ENCODE measurements at regions not wholly inside any gene's neighbourhood (a gene's known extent, or its start where the extent isn't known, plus 50 kb on each side); places are given as distances from the start of the nearest gene placed in this dataset.

DNA sequence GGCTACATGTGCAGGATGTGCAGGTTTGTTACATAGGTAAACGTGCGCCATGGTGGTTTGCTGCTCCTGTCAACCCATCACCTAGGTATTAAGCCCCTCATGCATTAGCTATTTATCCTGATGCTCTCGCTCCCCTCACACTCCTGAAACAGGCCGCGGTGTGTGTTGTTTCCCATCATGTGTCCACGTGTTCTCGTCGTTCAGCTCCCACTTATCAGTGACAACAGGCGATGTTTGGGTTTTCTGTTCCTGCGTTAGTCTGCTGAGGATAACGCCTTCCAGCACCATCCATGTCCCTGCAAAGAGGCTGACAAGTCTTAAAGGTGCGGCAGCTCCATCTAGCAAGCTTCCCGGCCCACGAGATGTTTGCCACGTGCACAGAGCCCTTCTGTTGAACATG is 175.1 kb downstream of the FOXL1 start:
- intact Hi-C loops (cut with DNase I): loop anchor here in 4 of 10 donors (10.0 kb wide), 2 partner anchors 89 to 179 kb away; partner anchors contain the start of gene FOXL1 (in 4 of the 4)
- H3K27me3 ChIP-seq: peaks cover 0 to 15% (median 0%) of the 10 kb centered on the region in 9 donors
- ATAC-seq (no peak), DNase-seq (no peak)
- peaks cover 0 to 11% (median 0%) of the 10 kb centered on the region in 12 donors for H3K4me1 ChIP-seq
- no peak for TF ChIP-seq POLR2A (IDR thresholded peaks at IDR 0.05)
- TF ChIP-seq, protein P1, sequence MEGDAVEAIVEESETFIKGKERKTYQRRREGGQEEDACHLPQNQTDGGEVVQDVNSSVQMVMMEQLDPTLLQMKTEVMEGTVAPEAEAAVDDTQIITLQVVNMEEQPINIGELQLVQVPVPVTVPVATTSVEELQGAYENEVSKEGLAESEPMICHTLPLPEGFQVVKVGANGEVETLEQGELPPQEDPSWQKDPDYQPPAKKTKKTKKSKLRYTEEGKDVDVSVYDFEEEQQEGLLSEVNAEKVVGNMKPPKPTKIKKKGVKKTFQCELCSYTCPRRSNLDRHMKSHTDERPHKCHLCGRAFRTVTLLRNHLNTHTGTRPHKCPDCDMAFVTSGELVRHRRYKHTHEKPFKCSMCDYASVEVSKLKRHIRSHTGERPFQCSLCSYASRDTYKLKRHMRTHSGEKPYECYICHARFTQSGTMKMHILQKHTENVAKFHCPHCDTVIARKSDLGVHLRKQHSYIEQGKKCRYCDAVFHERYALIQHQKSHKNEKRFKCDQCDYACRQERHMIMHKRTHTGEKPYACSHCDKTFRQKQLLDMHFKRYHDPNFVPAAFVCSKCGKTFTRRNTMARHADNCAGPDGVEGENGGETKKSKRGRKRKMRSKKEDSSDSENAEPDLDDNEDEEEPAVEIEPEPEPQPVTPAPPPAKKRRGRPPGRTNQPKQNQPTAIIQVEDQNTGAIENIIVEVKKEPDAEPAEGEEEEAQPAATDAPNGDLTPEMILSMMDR (IDR thresholded peaks at IDR 0.05): no peak
- no peak overlapping the region for H3K4me3 ChIP-seq
- H3K9me3 ChIP-seq: no peaks in the 10 kb centered on the region
- 51 to 64% (median 62%) methylated on average over 15 of the region's 15 CpGs for WGBS, 4 donors
- H3K36me3 ChIP-seq: no peaks in the 10 kb centered on the region
- H3K27ac ChIP-seq: peak overlapping the region in 1 of 12 donors; percentile 14

DNA sequence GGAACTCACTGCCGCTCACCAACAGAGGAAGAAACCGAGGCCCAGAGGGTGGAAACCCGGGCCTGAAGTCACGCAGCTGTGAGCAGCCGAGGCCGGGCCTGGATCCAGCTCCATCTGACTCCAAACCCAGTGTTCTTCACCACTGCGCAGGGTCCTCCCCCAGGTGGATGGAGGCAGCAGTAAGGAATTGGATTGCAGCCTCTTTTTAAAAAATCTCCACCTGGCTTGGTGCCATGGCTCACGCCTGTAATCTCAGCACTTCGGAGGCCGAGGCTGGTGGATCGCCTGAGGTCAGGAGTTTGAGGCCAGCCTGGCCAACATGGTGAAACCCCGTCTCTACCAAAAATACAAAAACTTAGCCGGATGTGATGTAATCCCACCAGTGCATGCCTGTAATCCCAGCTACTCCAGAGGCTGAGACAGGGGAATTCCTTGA is 177.2 kb downstream of the FOXL1 start:
- Histone ChIP-seq H3K4me1 (peaks cover 0 to 11% (median 0%) of the 10 kb centered on the region in 12 donors), H3K27me3 (peaks cover 0 to 31% (median 8%) of the 10 kb centered on the region in 9 donors), H3K9me3 (no peaks in the 10 kb centered on the region), H3K36me3 (no peaks in the 10 kb centered on the region), H3K27ac (peak overlapping the region in 10 of 12 donors; percentile 12 to 73 (median 46)), H3K4me3 (peak overlapping the region in 1 of 12 donors; percentile 14)
- DNase-seq (peak; percentile 68 to 87 (median 81)), ATAC-seq (peak; percentile 69 to 88 (median 87))
- 45 to 74% (median 58%) methylated on average over 7 to 13 of the region's 13 CpGs for WGBS, 4 donors
- TF ChIP-seq, protein P1 (IDR thresholded peaks at IDR 0.05): no peak
- no peak for TF ChIP-seq POLR2A (IDR thresholded peaks at IDR 0.05)
- intact Hi-C loops (cut with DNase I): loop anchor here in 7 of 10 donors (5.0 to 10.0 kb wide), 6 partner anchors 88 to 188 kb away; partner anchors contain the start of genes FOXL1 (in 5 of the 7) and FOXC2 (in 1 of the 7)

DNA sequence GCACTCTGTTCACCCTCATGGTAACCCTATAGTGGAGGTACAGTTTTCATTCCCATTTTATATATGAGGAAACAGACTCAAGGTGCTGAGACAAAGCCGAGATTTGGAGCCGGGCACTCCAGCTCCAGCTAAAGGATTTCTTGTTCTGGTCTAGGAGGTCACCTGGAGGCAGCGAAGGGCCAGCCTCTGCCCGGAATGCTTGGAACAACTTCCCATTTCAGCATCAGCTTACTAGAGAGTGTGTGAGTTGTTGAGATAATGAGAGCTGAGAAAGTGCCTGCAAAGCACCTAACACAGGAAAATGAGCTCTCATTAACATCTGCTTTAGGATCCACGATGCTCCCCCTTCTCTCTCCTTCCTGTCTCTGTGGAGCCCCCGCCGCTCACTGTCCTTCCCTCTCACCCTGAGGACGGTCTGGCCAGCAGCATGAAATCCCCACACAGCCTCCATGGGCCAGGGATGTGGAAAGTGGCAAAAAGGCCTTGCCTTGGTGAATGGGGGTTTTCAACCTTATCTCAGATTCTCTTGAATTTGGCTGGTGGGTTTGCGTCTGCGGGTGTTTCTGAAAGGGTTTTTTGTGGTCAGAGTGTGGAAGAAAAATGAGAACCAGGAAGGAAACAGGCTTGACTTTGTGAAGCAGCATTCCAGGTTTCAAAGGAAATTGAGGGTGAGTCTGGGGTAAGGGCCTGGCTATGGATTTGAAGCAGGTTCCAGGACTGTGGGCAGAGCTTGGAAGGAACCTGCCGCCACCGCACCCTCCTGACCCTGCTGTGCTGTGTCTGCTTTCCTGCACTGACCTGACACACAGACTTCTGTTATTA is 178.7 kb downstream of the FOXL1 start:
- ATAC-seq: no peak
- H3K4me3 ChIP-seq: no peak overlapping the region
- no peaks in the 10 kb centered on the region for H3K36me3 ChIP-seq
- DNase-seq: no peak
- no peak for TF ChIP-seq POLR2A (IDR thresholded peaks at IDR 0.05)
- TF ChIP-seq, protein P1 (IDR thresholded peaks at IDR 0.05): no peak
- H3K27me3 ChIP-seq: peaks cover 0 to 46% (median 17%) of the 10 kb centered on the region in 9 donors
- intact Hi-C loops (cut with DNase I): loop anchor here in 7 of 10 donors (5.0 to 10.0 kb wide), 6 partner anchors 90 to 190 kb away; partner anchors contain the start of genes FOXL1 (in 5 of the 7) and FOXC2 (in 1 of the 7)
- 46 to 63% (median 58%) methylated on average over 12 of the region's 12 CpGs for WGBS, 4 donors
- H3K27ac ChIP-seq: no peak overlapping the region
- H3K4me1 ChIP-seq: peaks cover 0 to 19% (median 6%) of the 10 kb centered on the region in 12 donors
- H3K9me3 ChIP-seq: no peaks in the 10 kb centered on the region

DNA sequence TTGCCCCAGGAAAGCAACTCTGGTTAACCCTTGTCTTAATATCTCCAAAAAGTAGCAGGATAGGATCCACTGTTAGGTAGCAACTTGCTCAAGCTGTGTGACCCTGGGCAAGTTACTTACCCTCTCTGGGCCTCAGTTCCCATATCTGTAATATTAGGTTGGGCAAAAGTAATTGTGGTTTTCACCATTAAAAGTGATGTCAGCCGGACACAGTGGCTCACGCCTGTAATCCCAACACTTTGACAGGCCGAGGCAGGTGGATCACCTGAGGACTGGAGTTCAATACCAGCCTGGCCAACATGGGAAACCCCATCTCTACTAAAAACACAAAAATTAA is 179.3 kb downstream of the FOXL1 start:
- TF ChIP-seq POLR2A (IDR thresholded peaks at IDR 0.05): no peak
- TF ChIP-seq, protein P1 (IDR thresholded peaks at IDR 0.05): no peak
- H3K4me1 ChIP-seq: peaks cover 0 to 20% (median 6%) of the 10 kb centered on the region in 12 donors
- peaks cover 0 to 51% (median 17%) of the 10 kb centered on the region in 9 donors for H3K27me3 ChIP-seq
- no peak overlapping the region for H3K27ac ChIP-seq
- H3K4me3 ChIP-seq: no peak overlapping the region
- DNase-seq (no peak), ATAC-seq (no peak)
- no peaks in the 10 kb centered on the region for H3K9me3 ChIP-seq
- WGBS, 4 donors: 80 to 97% (median 96%) methylated on average over 1 to 3 of the region's 3 CpGs
- intact Hi-C loops (cut with DNase I): loop anchor here in 7 of 10 donors (5.0 to 10.0 kb wide), 6 partner anchors 90 to 190 kb away; partner anchors contain the start of genes FOXL1 (in 5 of the 7) and FOXC2 (in 1 of the 7)
- no peaks in the 10 kb centered on the region for H3K36me3 ChIP-seq

Measured in heart left ventricle (tissue), 16 donors.